Rectal smooth muscle tissue (tissue), 1 donor: ENCODE measurements at regions not wholly inside any gene's neighbourhood (a gene's known extent, or its start where the extent isn't known, plus 50 kb on each side); places are given as distances from the start of the nearest gene placed in this dataset.

ENCODE experiments used
- H3K27ac ChIP-seq: one replicate; pipeline ENCODE4 v1.7.0; 2013; ENCODE audit warnings: low read depth, low read length, inconsistent platforms
- H3K27me3 ChIP-seq: one replicate; pipeline ENCODE4 v1.7.0; 2013; ENCODE audit warnings: low read length; ENCODE audit not compliant: control insufficient read depth, insufficient read depth
- H3K36me3 ChIP-seq: one replicate; pipeline ENCODE4 v1.7.0; 2013; ENCODE audit warnings: low read length; ENCODE audit not compliant: control insufficient read depth, insufficient read depth
- H3K4me1 ChIP-seq: one replicate; pipeline ENCODE4 v1.7.0; 2013; ENCODE audit warnings: low read length; ENCODE audit not compliant: control insufficient read depth, insufficient read depth
- H3K4me3 ChIP-seq: one replicate; pipeline ENCODE4 v1.7.0; 2013; ENCODE audit warnings: low read length
- H3K9ac ChIP-seq: one replicate; pipeline ENCODE4 v1.7.0; 2013; ENCODE audit warnings: low read length

DNA sequence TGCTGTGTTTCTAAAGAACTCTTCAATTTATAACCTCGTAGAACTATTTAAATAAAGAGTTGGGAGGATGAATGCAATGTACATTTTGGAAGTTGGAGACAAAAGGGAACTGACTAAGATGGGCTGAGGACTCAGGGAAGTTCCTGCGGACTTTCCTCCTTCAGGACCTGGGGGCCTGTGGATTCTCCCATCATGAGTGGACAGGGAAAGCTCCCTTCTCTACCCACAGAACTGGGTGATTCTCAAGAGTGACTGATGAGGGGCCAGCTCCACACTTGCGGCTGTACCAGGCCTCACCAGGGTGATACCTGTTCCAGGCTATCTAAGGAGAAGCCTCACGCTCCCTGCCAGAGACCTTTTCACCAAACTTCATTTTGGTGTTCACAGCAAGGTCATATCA, 143.8 kb upstream of the APCDD1 start:
- Histone ChIP-seq H3K9ac (no peak overlapping the region), H3K27me3 (no peaks in the 10 kb centered on the region), H3K36me3 (no peaks in the 10 kb centered on the region), H3K4me1 (no peaks in the 10 kb centered on the region), H3K27ac (no peak overlapping the region), H3K4me3 (no peak overlapping the region)

DNA sequence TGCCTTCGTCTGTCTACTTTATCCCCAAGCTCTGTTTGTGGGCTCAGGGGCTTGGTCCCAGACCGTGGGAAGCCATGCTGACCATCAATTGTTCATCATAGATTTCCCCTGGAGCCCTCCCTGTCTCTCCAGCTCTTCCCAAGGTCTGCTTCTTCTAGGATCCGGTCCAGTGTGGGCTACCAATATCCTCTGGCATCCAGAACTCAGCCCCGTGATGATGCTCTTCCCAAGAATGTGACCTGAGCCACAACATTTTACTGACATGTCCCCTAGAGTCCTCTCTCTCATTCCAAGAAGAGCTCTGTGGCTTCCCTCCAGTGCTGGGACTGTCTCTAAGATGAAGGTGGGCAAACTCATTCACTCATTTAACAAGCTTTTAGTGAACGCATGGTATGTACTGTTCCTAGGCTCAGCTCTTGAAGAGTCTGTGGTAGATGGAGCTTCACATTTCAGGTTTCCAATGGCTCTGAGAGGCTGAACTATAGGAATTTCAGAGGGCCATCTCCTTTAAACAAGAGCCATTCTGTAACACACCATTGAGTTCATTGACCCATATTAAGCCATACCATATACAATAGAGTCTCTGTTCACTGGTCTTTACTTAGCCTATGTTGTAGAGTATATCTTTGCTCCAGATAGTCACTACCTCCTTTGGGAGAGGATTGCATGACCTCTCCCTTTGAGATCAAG, 142.0 kb upstream of the APCDD1 start:
- no peaks in the 10 kb centered on the region for H3K4me1 ChIP-seq
- no peaks in the 10 kb centered on the region for H3K27me3 ChIP-seq
- H3K27ac ChIP-seq = no peak overlapping the region
- H3K36me3 ChIP-seq = no peaks in the 10 kb centered on the region
- H3K9ac ChIP-seq = no peak overlapping the region
- no peak overlapping the region for H3K4me3 ChIP-seq

DNA sequence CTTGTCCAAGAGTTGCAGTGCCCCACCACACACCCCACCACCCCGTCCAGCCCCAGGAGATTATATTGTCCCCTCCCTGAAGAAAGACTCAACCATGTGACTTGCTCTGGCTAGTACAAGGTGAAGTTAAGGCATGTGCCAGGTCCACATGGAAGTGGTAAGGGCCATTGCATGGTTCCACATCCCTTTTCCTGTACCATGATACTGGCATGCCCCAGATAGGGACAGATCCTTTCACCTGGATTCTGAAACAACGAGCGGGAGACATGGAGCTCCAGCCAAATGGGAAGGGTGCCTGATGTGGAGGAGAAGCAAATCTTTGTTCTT, 141.5 kb upstream of the APCDD1 start:
- no peaks in the 10 kb centered on the region for H3K36me3 ChIP-seq
- H3K4me1 ChIP-seq = no peaks in the 10 kb centered on the region

DNA sequence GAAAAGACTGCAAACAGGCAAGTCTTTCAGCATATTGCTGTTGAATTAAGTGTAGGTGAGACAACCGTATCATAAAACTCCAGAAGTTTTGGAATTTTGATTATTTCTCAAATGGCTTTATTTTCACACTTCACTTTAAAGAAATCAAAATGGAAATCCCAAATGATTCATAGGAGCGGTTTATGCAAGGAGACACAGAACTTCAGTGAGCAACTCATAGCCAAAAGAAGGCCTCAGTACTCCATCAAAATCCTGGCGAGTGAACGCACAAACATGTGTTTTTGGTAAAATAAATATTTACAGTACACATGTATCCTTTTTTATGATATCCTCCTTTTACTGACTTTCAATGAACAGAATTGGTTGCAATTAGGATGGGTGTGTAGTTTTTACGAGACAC, 140.4 kb upstream of the APCDD1 start:
- Histone ChIP-seq H3K36me3 (no peaks in the 10 kb centered on the region), H3K27ac (no peak overlapping the region), H3K4me1 (no peaks in the 10 kb centered on the region), H3K9ac (no peak overlapping the region), H3K4me3 (no peak overlapping the region), H3K27me3 (no peaks in the 10 kb centered on the region)

More for the DNA sequence above, 141.5 kb upstream of the APCDD1 start:
- H3K4me3 ChIP-seq = no peak overlapping the region
- no peaks in the 10 kb centered on the region for H3K27me3 ChIP-seq
- H3K9ac ChIP-seq = no peak overlapping the region
- H3K27ac ChIP-seq = no peak overlapping the region

DNA sequence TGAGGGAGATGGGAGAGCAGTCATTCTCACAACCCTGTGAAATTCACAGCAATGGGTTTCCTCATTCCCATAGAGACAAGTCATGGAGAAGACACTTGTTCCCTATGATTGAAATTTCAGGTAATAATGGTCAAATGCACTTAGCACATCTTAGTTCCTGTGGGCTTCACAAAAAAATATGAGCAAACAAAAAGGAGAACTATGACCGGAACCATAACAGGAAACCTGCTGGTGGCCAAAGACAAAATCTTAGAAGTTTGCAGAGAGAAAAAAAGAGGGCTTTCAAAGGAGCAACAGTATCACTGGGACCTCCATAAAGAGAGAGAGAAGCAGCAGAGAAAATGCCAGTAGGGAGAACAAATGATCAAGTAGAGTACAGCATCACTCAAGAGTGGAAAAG, 138.9 kb upstream of the APCDD1 start:
- Histone ChIP-seq H3K36me3 (no peaks in the 10 kb centered on the region), H3K9ac (no peak overlapping the region), H3K27ac (no peak overlapping the region), H3K4me1 (no peaks in the 10 kb centered on the region), H3K4me3 (no peak overlapping the region), H3K27me3 (no peaks in the 10 kb centered on the region)

DNA sequence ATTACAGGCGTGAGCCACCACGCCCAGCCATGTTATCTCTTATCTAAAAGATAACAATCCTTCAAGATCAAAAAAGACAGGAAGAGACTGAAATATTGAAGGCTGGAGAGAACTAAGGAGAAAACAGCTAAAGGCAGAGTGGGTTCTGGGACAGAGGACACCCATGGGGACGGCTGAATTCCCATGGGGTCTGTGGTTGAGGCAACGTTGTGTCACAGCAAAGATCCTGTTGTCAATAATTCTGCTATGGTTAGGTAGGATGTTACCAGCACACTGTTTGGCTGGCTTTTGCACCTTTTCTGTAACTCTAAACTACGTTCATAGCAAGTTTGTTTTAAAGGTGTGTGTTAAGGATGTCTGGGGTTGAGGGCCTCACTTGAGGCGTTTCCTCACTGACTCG, 137.7 kb upstream of the APCDD1 start:
- Histone ChIP-seq H3K36me3 (no peaks in the 10 kb centered on the region), H3K27ac (no peak overlapping the region), H3K9ac (no peak overlapping the region), H3K27me3 (no peaks in the 10 kb centered on the region), H3K4me1 (no peaks in the 10 kb centered on the region), H3K4me3 (no peak overlapping the region)

DNA sequence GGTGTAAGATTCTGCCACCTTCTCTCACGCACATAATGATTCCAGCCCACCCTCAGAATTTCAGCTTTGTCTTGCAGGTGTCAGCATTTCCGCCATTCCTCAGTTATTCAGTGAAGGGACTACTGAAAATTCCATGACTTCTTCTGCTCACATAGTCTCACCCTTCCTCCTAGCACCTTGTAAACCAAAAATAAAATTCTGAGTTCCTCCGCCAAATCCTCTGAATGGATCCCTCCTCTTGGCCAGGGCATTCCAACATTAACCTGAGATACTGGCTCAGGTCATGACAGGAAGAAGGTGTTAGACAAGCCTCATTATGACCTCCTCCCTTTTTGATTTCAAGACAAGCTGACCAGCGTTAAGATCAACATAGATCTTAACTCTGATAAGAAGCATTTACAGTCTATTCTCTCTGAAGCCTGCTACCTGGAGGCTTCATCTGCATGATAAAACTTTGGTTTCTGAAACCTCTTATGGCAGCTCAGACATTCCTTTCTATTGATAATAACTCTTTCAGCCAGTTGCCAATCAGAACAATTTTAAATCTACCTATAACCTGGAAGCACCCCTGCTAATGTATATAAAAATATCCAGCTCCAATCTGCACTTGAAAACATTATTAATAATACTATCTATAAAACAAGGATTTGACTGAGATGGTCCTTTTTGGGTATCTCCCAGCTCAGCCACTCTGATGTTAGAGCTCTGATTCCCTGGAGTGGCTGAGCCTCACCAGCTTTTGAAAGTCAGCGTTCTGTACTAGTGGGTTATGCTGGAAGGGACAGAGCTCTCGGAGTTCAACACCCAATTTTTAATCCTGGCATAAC, 136.4 kb upstream of the APCDD1 start:
- Histone ChIP-seq H3K4me1 (no peaks in the 10 kb centered on the region), H3K9ac (no peak overlapping the region), H3K36me3 (no peaks in the 10 kb centered on the region)

DNA sequence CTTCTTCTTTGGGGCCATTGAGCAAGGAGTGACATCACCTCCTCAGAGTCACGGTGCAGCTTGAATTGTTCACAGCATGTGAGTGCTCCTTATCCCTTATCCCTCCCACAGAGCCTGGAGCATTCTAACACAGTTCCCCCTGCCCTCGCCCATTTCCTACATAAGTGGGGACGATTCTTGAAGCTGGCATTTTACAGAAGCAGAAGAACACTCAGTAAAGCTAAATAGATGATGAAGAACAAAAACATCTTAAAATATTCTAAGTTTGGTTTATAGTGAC, 135.8 kb upstream of the APCDD1 start:
- Histone ChIP-seq H3K4me3 (no peak overlapping the region), H3K27me3 (no peaks in the 10 kb centered on the region), H3K9ac (no peak overlapping the region), H3K27ac (no peak overlapping the region), H3K4me1 (no peaks in the 10 kb centered on the region), H3K36me3 (no peaks in the 10 kb centered on the region)

More for the DNA sequence above, 136.4 kb upstream of the APCDD1 start:
- Histone ChIP-seq H3K27me3 (no peaks in the 10 kb centered on the region), H3K4me3 (no peak overlapping the region), H3K27ac (no peak overlapping the region)

DNA sequence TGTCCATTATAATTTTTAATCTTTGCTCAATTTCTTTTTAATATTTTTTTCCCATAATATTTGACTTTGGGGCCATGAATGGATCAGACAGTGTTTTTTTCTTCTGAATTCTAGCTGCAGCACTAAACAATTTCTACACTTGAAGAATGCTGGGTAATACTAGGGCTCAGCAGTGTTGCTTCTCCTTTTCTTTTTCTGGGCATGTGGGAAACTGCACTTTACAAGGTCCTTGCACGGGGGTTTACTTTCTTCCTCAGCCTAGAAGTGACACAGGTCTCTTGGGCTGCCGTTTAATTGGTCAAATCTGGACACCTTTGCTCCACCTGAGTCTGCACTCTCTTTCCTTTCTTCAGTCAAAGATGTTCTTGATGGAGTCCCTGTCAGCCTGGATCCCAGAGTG, 135.4 kb upstream of the APCDD1 start:
- Histone ChIP-seq H3K27me3 (no peaks in the 10 kb centered on the region), H3K36me3 (no peaks in the 10 kb centered on the region), H3K9ac (no peak overlapping the region), H3K27ac (no peak overlapping the region), H3K4me1 (no peaks in the 10 kb centered on the region), H3K4me3 (no peak overlapping the region)

DNA sequence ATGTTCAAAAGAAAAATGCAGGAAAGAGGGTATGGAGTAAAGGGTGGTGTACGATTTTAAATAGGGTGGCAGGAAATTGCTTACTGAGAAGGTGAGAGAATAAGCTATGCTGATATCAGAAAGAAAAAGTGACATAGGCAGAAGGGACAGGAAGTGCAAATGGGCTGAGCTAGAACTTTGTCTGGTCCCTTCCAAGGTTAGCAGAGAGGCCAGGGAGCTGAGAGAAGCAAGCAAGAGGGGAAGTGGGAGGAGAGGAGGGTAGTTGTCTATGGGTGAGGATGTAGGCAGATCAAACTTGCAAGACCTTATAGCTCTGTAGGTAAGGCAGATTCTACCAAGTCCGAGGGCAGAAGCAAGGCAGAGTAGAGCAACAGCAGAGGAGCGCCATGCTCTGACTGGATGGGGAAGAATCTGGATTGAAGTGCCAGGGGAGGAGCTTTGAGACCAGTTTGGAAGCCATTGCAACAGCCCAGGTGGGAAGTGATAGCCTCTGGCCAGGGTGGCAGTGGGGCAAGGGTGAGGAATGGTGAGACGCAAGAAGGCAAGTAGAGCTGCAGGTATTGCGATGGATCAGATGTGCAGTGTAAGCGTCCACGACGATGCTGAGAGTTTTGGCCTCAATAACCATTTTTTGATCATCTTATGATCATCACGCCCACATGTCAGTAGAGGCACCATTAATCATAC, 134.4 kb upstream of the APCDD1 start:
- no peaks in the 10 kb centered on the region for H3K4me1 ChIP-seq
- H3K27me3 ChIP-seq = no peaks in the 10 kb centered on the region
- H3K4me3 ChIP-seq = no peak overlapping the region
- no peaks in the 10 kb centered on the region for H3K36me3 ChIP-seq
- no peak overlapping the region for H3K9ac ChIP-seq
- H3K27ac ChIP-seq = no peak overlapping the region

DNA sequence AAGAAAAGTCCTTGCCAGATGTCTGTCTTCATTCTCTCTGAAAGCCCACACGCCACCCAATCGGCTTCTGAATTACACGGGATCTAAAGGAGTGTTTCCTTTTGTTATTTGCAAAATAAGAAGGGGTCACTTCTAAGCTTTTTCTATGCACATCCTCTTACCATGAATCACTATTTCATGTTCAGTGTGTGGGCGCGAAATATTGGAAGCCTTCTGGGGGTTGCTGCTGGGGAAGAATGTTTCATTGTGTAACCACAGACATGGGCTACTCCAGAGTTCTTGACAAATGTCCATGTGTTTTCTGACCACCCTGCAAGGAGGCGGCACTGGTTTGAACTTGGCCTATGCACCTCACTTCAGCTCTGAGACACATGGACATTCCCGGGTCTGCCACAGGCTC, 133.6 kb upstream of the APCDD1 start:
- Histone ChIP-seq H3K36me3 (no peaks in the 10 kb centered on the region), H3K27me3 (no peaks in the 10 kb centered on the region), H3K4me1 (no peaks in the 10 kb centered on the region), H3K4me3 (no peak overlapping the region), H3K9ac (no peak overlapping the region), H3K27ac (no peak overlapping the region)

DNA sequence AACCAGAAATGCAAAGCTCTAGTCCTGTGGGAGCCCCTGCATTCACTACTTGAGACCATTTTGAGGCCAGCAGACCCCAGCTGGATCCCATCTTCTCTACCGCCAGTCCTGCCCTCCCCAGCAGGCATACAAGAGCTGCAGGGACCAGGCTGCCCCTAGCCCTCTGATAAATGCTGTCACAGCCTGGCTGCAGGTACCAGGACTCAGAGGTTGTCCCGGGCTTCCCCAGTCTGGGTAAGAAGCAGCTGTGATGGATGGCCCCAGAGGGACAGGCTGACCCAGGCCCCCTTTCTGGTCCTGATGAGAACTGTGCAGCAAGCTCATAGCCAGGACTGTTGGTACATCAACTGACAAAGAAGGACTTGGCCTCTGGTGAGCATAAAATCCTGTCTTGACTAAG, 132.9 kb upstream of the APCDD1 start:
- Histone ChIP-seq H3K9ac (no peak overlapping the region), H3K4me1 (no peaks in the 10 kb centered on the region), H3K27me3 (no peaks in the 10 kb centered on the region), H3K36me3 (no peaks in the 10 kb centered on the region), H3K27ac (no peak overlapping the region), H3K4me3 (no peak overlapping the region)

DNA sequence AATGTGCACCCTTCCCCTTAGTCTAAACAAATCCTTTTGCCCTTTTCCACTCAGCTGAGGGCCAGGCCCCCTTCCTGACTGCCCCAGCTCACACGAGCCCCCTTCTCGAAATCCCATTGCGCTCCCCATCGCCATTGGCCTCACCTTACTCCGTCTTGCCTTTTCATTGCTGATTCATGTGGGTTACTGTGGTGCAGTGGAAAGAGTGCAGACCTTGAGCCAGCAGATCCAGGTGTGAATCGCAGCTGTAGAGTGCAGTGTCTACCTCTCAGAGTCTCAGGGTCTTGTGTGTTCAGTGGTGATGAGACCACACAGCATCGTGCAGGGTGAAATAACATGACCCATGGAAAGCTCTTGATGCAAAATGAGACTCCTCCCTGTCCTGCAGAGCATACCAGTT, 132.4 kb upstream of the APCDD1 start:
- Histone ChIP-seq H3K4me3 (no peak overlapping the region), H3K27me3 (no peaks in the 10 kb centered on the region), H3K9ac (no peak overlapping the region), H3K36me3 (no peaks in the 10 kb centered on the region), H3K4me1 (no peaks in the 10 kb centered on the region), H3K27ac (no peak overlapping the region)
